Body of pancreas (tissue), 4 donors: ENCODE measurements at regions not wholly inside any gene's neighbourhood (a gene's known extent, or its start where the extent isn't known, plus 50 kb on each side); places are given as distances from the start of the nearest gene placed in this dataset.

Experiments used
- CTCF ChIP-seq, 7 experiments: fragments of 450-650 bp in 4 of 7; fragments of 200-600 bp in 3 of 7; sonication (generic) in 3 of 7; IDR thresholded peaks; one replicate each; pipeline ENCODE4 v1.5.1; 2016 to 2019; ENCODE audit warnings: antibody characterized with exemption in 7 of 7
- POLR2A ChIP-seq, 3 donors: fragments of 450-650 bp; IDR thresholded peaks; one replicate each; pipeline ENCODE4 v1.6.1; 2016; ENCODE audit warnings: antibody characterized with exemption in 3 of 3, mild to moderate bottlenecking in 2 of 3

DNA sequence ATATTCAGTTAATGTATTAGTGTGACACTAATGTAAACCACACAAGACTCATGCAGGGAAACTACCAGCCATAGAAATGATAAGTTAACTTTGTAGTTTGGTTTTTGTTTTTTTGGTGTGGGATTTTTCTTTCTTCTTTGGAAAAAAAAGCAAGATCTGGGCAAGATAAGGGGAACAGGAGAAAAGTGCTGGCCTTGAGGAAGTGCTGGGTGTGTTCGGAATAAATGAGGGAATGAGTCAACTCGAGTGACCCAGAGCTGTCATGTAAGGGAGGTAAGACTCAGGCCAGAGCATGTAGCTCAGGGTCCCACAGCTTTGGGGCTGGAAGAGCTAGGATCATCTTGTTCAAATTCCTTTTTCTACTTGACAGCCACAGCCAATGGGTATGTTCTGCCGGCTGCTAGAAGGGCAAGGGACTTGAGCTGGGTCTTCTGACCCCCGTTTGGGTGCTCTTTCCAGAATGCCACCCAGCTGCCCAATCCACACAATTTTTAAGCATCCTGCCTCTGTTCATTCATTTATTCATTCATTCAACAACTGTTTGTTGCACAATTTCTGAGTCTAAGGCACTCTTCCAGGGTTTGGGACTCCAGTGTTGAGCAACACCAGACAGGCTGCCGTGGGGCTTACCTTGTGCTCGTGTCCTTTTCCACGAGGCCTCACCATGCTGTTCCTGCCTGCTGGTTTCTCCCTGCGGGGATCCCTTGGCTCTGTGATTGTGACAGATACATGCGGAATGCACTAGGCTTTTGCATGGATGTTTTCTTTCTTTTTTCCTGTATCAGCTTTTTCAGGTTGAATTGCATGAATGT, 54.5 kb downstream of the CLDN34 start:
- TF ChIP-seq CTCF (IDR thresholded peaks at IDR 0.05) (no peak), POLR2A (IDR thresholded peaks at IDR 0.05) (no peak)
